ENCODE measurements at regions not wholly inside any gene's neighbourhood (a gene's known extent, or its start where the extent isn't known, plus 50 kb on each side); places are given as distances from the start of the nearest gene placed in this dataset.
"Not testable (repeated sequence)": the region's sequence is repeated elsewhere in the genome, so short reads cannot be mapped to it uniquely, and the experiment has no call there.

GRCh38 chr2:31788273-31788672 is 207.5 kb upstream of the SRD5A2 start:
- TF ChIP-seq CTCF (IDR thresholded peaks at IDR 0.05; ENCODE audit: low read depth, low read length, missing control alignments) = no peak
- no peak overlapping the region for H3K4me3 ChIP-seq (ENCODE audit: low read depth, low read length)
- no peak for DNase-seq (ENCODE audit: low read depth)

- DNase-seq (ENCODE audit: low read depth) = no peak
- H3K4me3 ChIP-seq (ENCODE audit: low read depth, low read length) = no peak overlapping the region
- TF ChIP-seq CTCF (IDR thresholded peaks at IDR 0.05; ENCODE audit: low read depth, low read length, missing control alignments) = no peak
Measured at GRCh38 chr2:31785876-31786275, 205.1 kb upstream of the SRD5A2 start.

- no peak overlapping the region for H3K4me3 ChIP-seq (ENCODE audit: low read depth, low read length)
- DNase-seq (ENCODE audit: low read depth) = no peak
- no peak for TF ChIP-seq CTCF (IDR thresholded peaks at IDR 0.05; ENCODE audit: low read depth, low read length, missing control alignments)
Measured at GRCh38 chr2:31784868-31785267, 204.1 kb upstream of the SRD5A2 start.

- not testable (repeated sequence) for H3K4me3 ChIP-seq (ENCODE audit: low read depth, low read length); DNase-seq (ENCODE audit: low read depth)
Measured at GRCh38 chr2:31783446-31784091, 202.8 kb upstream of the SRD5A2 start.

GRCh38 chr2:31778153-31778552 is 197.4 kb upstream of the SRD5A2 start:
- no peak for TF ChIP-seq CTCF (IDR thresholded peaks at IDR 0.05; ENCODE audit: low read depth, low read length, missing control alignments)
- no peak for DNase-seq (ENCODE audit: low read depth)

GRCh38 chr2:31770741-31771140 is 190.0 kb upstream of the SRD5A2 start:
- no peak overlapping the region for H3K4me3 ChIP-seq (ENCODE audit: low read depth, low read length)
- DNase-seq (ENCODE audit: low read depth) = no peak
- TF ChIP-seq CTCF (IDR thresholded peaks at IDR 0.05; ENCODE audit: low read depth, low read length, missing control alignments) = no peak

More at GRCh38 chr2:31778153-31778552, 197.4 kb upstream of the SRD5A2 start:
- no peak overlapping the region for H3K4me3 ChIP-seq (ENCODE audit: low read depth, low read length)

GRCh38 chr2:31765078-31765945 is 184.6 kb upstream of the SRD5A2 start:
- TF ChIP-seq CTCF (IDR thresholded peaks at IDR 0.05; ENCODE audit: low read depth, low read length, missing control alignments) = no peak
- H3K4me3 ChIP-seq (ENCODE audit: low read depth, low read length) = no peak overlapping the region

More at GRCh38 chr2:31765078-31765945, 184.6 kb upstream of the SRD5A2 start:
- no peak for DNase-seq (ENCODE audit: low read depth)
